ENCODE measurements at regions not wholly inside any gene's neighbourhood (a gene's known extent, or its start where the extent isn't known, plus 50 kb on each side); places are given as distances from the start of the nearest gene placed in this dataset.

GRCh38 chr3:26114851-26115250 lies 325.0 kb downstream of the OXSM start (continued):
- TF ChIP-seq MED1 (CRISPR knock-in tag; IDR thresholded peaks at IDR 0.05; ENCODE audit: borderline replicate concordance) (no peak), ZNF668 (CRISPR knock-in tag; IDR thresholded peaks at IDR 0.05) (no peak), BACH1 (tag; IDR thresholded peaks at IDR 0.05) (no peak)

- Histone ChIP-seq H4K20me1 (replicated peaks; ENCODE audit: control insufficient read depth, insufficient read depth, low read length) (no peaks in the 10 kb centered on the region), H3K4me2 (ENCODE audit: insufficient read depth, low read length) (no peak overlapping the region), H3K4me3 (no peak overlapping the region), H3K27me3 (ENCODE audit: control insufficient read depth in 2 of 2, insufficient read depth in 2 of 2, low read length in 2 of 2) (no peaks in the 10 kb centered on the region), H3K4me1 (replicated peaks in 1 of 2; ENCODE audit: control insufficient read depth in 2 of 2, insufficient read depth in 2 of 2, low read length in 2 of 2) (no peaks in the 10 kb centered on the region), H3K9ac (ENCODE audit: insufficient read depth in 1 of 2, low read depth in 2 of 2, low read length in 2 of 2) (no peak overlapping the region), H2AFZ (ENCODE audit: low read depth, low read length) (no peak overlapping the region), H3K36me3 (ENCODE audit: control insufficient read depth, insufficient read depth, low read length) (no peaks in the 10 kb centered on the region), H3K9me1 (ENCODE audit: control insufficient read depth, insufficient read depth, low read length) (no peaks in the 10 kb centered on the region), H3K9me3 (replicated peaks; ENCODE audit: control insufficient read depth, insufficient read depth, low read depth, low read length) (no peaks in the 10 kb centered on the region), H3K79me2 (ENCODE audit: control insufficient read depth, insufficient read depth, low read length) (no peaks in the 10 kb centered on the region), H3K27ac (ENCODE audit: extremely low read depth, low read depth, low read length) (no peak overlapping the region)
- ATAC-seq: no peak
- ChIA-PET CTCF (ENCODE audit: low intra/inter-chr PET ratio) (no interaction called here), POLR2A (no interaction called here)
- FAIRE-seq: no peak
- no peak for DNase-seq (ENCODE audit: extremely low read depth in 1 of 4, low spot score in 3 of 4)
- TF ChIP-seq HDAC2 (IDR thresholded peaks at IDR 0.05) (no peak), FOXK1 (CRISPR knock-in tag; IDR thresholded peaks at IDR 0.05; ENCODE audit: borderline replicate concordance) (no peak), ZBTB1 (CRISPR knock-in tag; IDR thresholded peaks at IDR 0.05; ENCODE audit: borderline replicate concordance, low read depth) (no peak), MAX (CRISPR knock-in tag; IDR thresholded peaks at IDR 0.05) (no peak), TCF7L2 (IDR thresholded peaks at IDR 0.05; ENCODE audit: low read depth, low read length) (no peak), TGIF2 (CRISPR knock-in tag; IDR thresholded peaks at IDR 0.05) (no peak), TBL1XR1 (IDR thresholded peaks at IDR 0.05; ENCODE audit: low read length in 2 of 2) (no peak), CHD2 (IDR thresholded peaks at IDR 0.05; ENCODE audit: low read depth, low read length) (no peak), ETV1 (tag; conservative IDR thresholded peaks at IDR 0.05; ENCODE audit: low read depth) (no peak), CTCFL (IDR thresholded peaks at IDR 0.05; ENCODE audit: borderline replicate concordance, insufficient read depth, low read depth, low read length, poor library complexity, severe bottlenecking) (no peak), NELFE (IDR thresholded peaks at IDR 0.05; ENCODE audit: insufficient read depth, insufficient read length) (no peak), SIN3B (IDR thresholded peaks at IDR 0.05; ENCODE audit: low read depth) (no peak), ZNF696 (CRISPR knock-in tag; conservative IDR thresholded peaks at IDR 0.05) (no peak), SIN3A (IDR thresholded peaks at IDR 0.05; ENCODE audit: borderline replicate concordance in 2 of 2, control insufficient read depth in 1 of 2, low read depth in 2 of 2, low read length in 2 of 2) (no peak), STAT5A (IDR thresholded peaks at IDR 0.05; ENCODE audit: borderline replicate concordance, low read length) (no peak), SMARCA4 (IDR thresholded peaks at IDR 0.05) (no peak)
- in situ Hi-C loops (cut with MboI) (no loop called here), intact Hi-C loops (cut with micrococcal nuclease) (no loop called here)
- no TSS peak for BruUV-seq (replicated peaks)
- 0% methylated on average over 2 of the region's 2 CpGs for WGBS (ENCODE audit: insufficient coverage, low coverage, missing lambda C conversion rate)
Observed at GRCh38 chr3:26118165-26118564, 328.3 kb downstream of the OXSM start.

Measured in K562 (cell line).